ENCODE measurements at regions not wholly inside any gene's neighbourhood (a gene's known extent, or its start where the extent isn't known, plus 50 kb on each side); places are given as distances from the start of the nearest gene placed in this dataset.

GRCh38 chr13:26989957-26990713 lies 181.5 kb downstream of the USP12 start:
- DNase-seq (ENCODE audit: low spot score) = no peak

- no peak for DNase-seq (ENCODE audit: low spot score)
Observed at GRCh38 chr13:26989261-26989956, 182.2 kb downstream of the USP12 start.

- DNase-seq (ENCODE audit: low spot score) = no peak
Observed at GRCh38 chr13:26988059-26988769, 183.4 kb downstream of the USP12 start.

- no peak for DNase-seq (ENCODE audit: low spot score)
Observed at GRCh38 chr13:26987486-26988013, 184.1 kb downstream of the USP12 start.

GRCh38 chr13:26985285-26985878 lies 186.2 kb downstream of the USP12 start:
- DNase-seq (ENCODE audit: low spot score) = peak; percentile 81

GRCh38 chr13:26984337-26984736 lies 187.3 kb downstream of the USP12 start:
- no peak for DNase-seq (ENCODE audit: low spot score)

GRCh38 chr13:26983543-26984320 lies 187.9 kb downstream of the USP12 start:
- no peak for DNase-seq (ENCODE audit: low spot score)

GRCh38 chr13:26980099-26981031 lies 191.2 kb downstream of the USP12 start:
- no peak for DNase-seq (ENCODE audit: low spot score)

- no peak for DNase-seq (ENCODE audit: low spot score)
Observed at GRCh38 chr13:26979334-26979733, 192.3 kb downstream of the USP12 start.

GRCh38 chr13:26978081-26978860 lies 193.3 kb downstream of the USP12 start:
- no peak for DNase-seq (ENCODE audit: low spot score)

- no peak for DNase-seq (ENCODE audit: low spot score)
Observed at GRCh38 chr13:26977541-26977940, 194.1 kb downstream of the USP12 start.

- DNase-seq (ENCODE audit: low spot score) = no peak
Observed at GRCh38 chr13:26976313-26976712, 195.3 kb downstream of the USP12 start.

GRCh38 chr13:26973946-26974345 lies 197.7 kb downstream of the USP12 start:
- no peak for DNase-seq (ENCODE audit: low spot score)

- DNase-seq (ENCODE audit: low spot score) = no peak
Observed at GRCh38 chr13:26973295-26973694, 198.3 kb downstream of the USP12 start.

GRCh38 chr13:26971990-26972887 lies 199.4 kb downstream of the USP12 start:
- DNase-seq (ENCODE audit: low spot score) = no peak

- peak; percentile 57 for DNase-seq (ENCODE audit: low spot score)
Observed at GRCh38 chr13:26968431-26969341, 202.9 kb downstream of the USP12 start.

All from umbilical cord (tissue), 1 donor.